ENCODE measurements at regions not wholly inside any gene's neighbourhood (a gene's known extent, or its start where the extent isn't known, plus 50 kb on each side); places are given as distances from the start of the nearest gene placed in this dataset.
A peak's percentile ranks its signal among the peaks of the same experiment; 100 is the strongest.

- ChIA-PET CTCF (no interaction called here), POLR2A (no interaction called here)
- intact Hi-C loops (cut with DNase I, micrococcal nuclease), result no loop called here
- Mint-ChIP-seq H3K4me3 (no peak overlapping the region), H3K36me3 (ENCODE audit: low read depth) (no peaks in the 10 kb centered on the region), H3K27ac (no peak overlapping the region), H3K27me3 (no peaks in the 10 kb centered on the region), H3K4me1 (ENCODE audit: low read depth) (peaks cover 14% of the 10 kb centered on the region), H3K9me3 (no peaks in the 10 kb centered on the region)
- no peak overlapping the region for H3K27ac ChIP-seq (ENCODE audit: low read depth in 1 of 2, low read length in 2 of 2)
- no peak overlapping the region for H3K4me3 ChIP-seq (ENCODE audit: low read length)
- peak in 1 of 14 experiments; percentile 5 for DNase-seq
- peaks cover 5% of the 10 kb centered on the region for H3K4me1 ChIP-seq (ENCODE audit: insufficient read depth, low read length)
- no peak for TF ChIP-seq CTCF (IDR thresholded peaks at IDR 0.05)
- H3K27me3 ChIP-seq (ENCODE audit: control insufficient read depth in 1 of 2, insufficient read depth in 2 of 2, low read length in 2 of 2), result no peaks in the 10 kb centered on the region
- H3K36me3 ChIP-seq (ENCODE audit: insufficient read depth, low read length), result no peaks in the 10 kb centered on the region
- no peaks in the 10 kb centered on the region for H3K9me3 ChIP-seq (ENCODE audit: control insufficient read depth in 1 of 2, insufficient read depth in 1 of 2, low read length in 2 of 2)
- ATAC-seq (ENCODE audit: poor library complexity), result no peak
These were observed 331.6 kb upstream of the ZNF32 start for GRCh38 chr10:43980313-43980712.

GRCh38 chr10:43979551-43979950, 330.9 kb upstream of the ZNF32 start:
- Histone ChIP-seq H3K9me3 (ENCODE audit: control insufficient read depth in 1 of 2, insufficient read depth in 1 of 2, low read length in 2 of 2) (no peaks in the 10 kb centered on the region), H3K27me3 (ENCODE audit: control insufficient read depth in 1 of 2, insufficient read depth in 2 of 2, low read length in 2 of 2) (no peaks in the 10 kb centered on the region), H3K27ac (ENCODE audit: low read depth in 1 of 2, low read length in 2 of 2) (no peak overlapping the region), H3K4me1 (ENCODE audit: insufficient read depth, low read length) (peaks cover 5% of the 10 kb centered on the region), H3K4me3 (ENCODE audit: low read length) (no peak overlapping the region), H3K36me3 (ENCODE audit: insufficient read depth, low read length) (no peaks in the 10 kb centered on the region)
- intact Hi-C loops (cut with DNase I, micrococcal nuclease), result no loop called here
- Mint-ChIP-seq H3K36me3 (ENCODE audit: low read depth) (no peaks in the 10 kb centered on the region), H3K27ac (no peak overlapping the region), H3K27me3 (no peaks in the 10 kb centered on the region), H3K9me3 (no peaks in the 10 kb centered on the region), H3K4me1 (ENCODE audit: low read depth) (peaks cover 14% of the 10 kb centered on the region), H3K4me3 (no peak overlapping the region)
- ATAC-seq (ENCODE audit: poor library complexity) (no peak), DNase-seq (no peak)
- CTCF ChIA-PET, result no interaction called here
- POLR2A ChIA-PET, result no interaction called here
- TF ChIP-seq CTCF (IDR thresholded peaks at IDR 0.05), result no peak

- H3K27me3 Mint-ChIP-seq, result no peaks in the 10 kb centered on the region
These were observed 330.3 kb upstream of the ZNF32 start for GRCh38 chr10:43978936-43979335.

More at GRCh38 chr10:43978936-43979335, 330.3 kb upstream of the ZNF32 start:
- H3K27ac Mint-ChIP-seq, result no peak overlapping the region
- peaks cover 5% of the 10 kb centered on the region for H3K4me1 ChIP-seq (ENCODE audit: insufficient read depth, low read length)
- TF ChIP-seq CTCF (IDR thresholded peaks at IDR 0.05), result no peak
- H3K9me3 Mint-ChIP-seq, result no peaks in the 10 kb centered on the region
- H3K9me3 ChIP-seq (ENCODE audit: control insufficient read depth in 1 of 2, insufficient read depth in 1 of 2, low read length in 2 of 2), result no peaks in the 10 kb centered on the region
- H3K4me3 Mint-ChIP-seq, result no peak overlapping the region
- no peaks in the 10 kb centered on the region for H3K36me3 ChIP-seq (ENCODE audit: insufficient read depth, low read length)
- H3K27me3 ChIP-seq (ENCODE audit: control insufficient read depth in 1 of 2, insufficient read depth in 2 of 2, low read length in 2 of 2), result no peaks in the 10 kb centered on the region
- ATAC-seq (ENCODE audit: poor library complexity) (no peak), DNase-seq (no peak)
- POLR2A ChIA-PET, result no interaction called here
- H3K4me3 ChIP-seq (ENCODE audit: low read length), result no peak overlapping the region
- peaks cover 14% of the 10 kb centered on the region for H3K4me1 Mint-ChIP-seq (ENCODE audit: low read depth)
- no peak overlapping the region for H3K27ac ChIP-seq (ENCODE audit: low read depth in 1 of 2, low read length in 2 of 2)
- CTCF ChIA-PET, result no interaction called here
- intact Hi-C loops (cut with DNase I, micrococcal nuclease), result no loop called here
- no peaks in the 10 kb centered on the region for H3K36me3 Mint-ChIP-seq (ENCODE audit: low read depth)

Measured in CD4-positive, alpha-beta T cell (primary cell).